GM18498 (cell line): ENCODE measurements at regions not wholly inside any gene's neighbourhood (a gene's known extent, or its start where the extent isn't known, plus 50 kb on each side); places are given as distances from the start of the nearest gene placed in this dataset.
"Not testable (repeated sequence)": the region's sequence is repeated elsewhere in the genome, so short reads cannot be mapped to it uniquely, and the experiment has no call there.

Experiments used
- ATAC-seq: cut with Tn5 transposase; IDR thresholded peaks from one replicate; pipeline ENCODE4 v1.9.1; 2021; ENCODE audit warnings: mild to moderate bottlenecking, moderate library complexity; ENCODE audit not compliant: unreplicated experiment

- no peak for ATAC-seq
Measured at GRCh38 chr10:83723080-83723479, 416.2 kb upstream of the GHITM start.

GRCh38 chr10:83724471-83725241 lies 414.7 kb upstream of the GHITM start:
- ATAC-seq = peak; percentile 93

- no peak for ATAC-seq
Measured at GRCh38 chr10:83725567-83725966, 413.7 kb upstream of the GHITM start.

- ATAC-seq = no peak
Measured at GRCh38 chr10:83734278-83734677, 405.0 kb upstream of the GHITM start.

- no peak for ATAC-seq
Measured at GRCh38 chr10:83736008-83736407, 403.3 kb upstream of the GHITM start.

- ATAC-seq = no peak
Measured at GRCh38 chr10:83750604-83751003, 388.7 kb upstream of the GHITM start.

GRCh38 chr10:83753490-83753889 lies 385.8 kb upstream of the GHITM start:
- ATAC-seq = no peak

GRCh38 chr10:83754857-83755256 lies 384.5 kb upstream of the GHITM start:
- ATAC-seq = no peak

- ATAC-seq = no peak
Measured at GRCh38 chr10:83760142-83760541, 379.2 kb upstream of the GHITM start.

GRCh38 chr10:83764666-83765065 lies 374.6 kb upstream of the GHITM start:
- no peak for ATAC-seq

- ATAC-seq = no peak
Measured at GRCh38 chr10:83765731-83766130, 373.6 kb upstream of the GHITM start.

- ATAC-seq = no peak
Measured at GRCh38 chr10:83769281-83769820, 370.0 kb upstream of the GHITM start.

- ATAC-seq = not testable (repeated sequence)
Measured at GRCh38 chr10:83786701-83787100, 352.6 kb upstream of the GHITM start.

- no peak for ATAC-seq
Measured at GRCh38 chr10:83801983-83802382, 337.3 kb upstream of the GHITM start.

GRCh38 chr10:83806717-83807116 lies 332.6 kb upstream of the GHITM start:
- ATAC-seq = no peak

- ATAC-seq = no peak
Measured at GRCh38 chr10:83809001-83809400, 330.3 kb upstream of the GHITM start.

GRCh38 chr10:83816942-83817341 lies 322.4 kb upstream of the GHITM start:
- peak; percentile 90 for ATAC-seq

GRCh38 chr10:83817797-83818196 lies 321.5 kb upstream of the GHITM start:
- no peak for ATAC-seq

- ATAC-seq = no peak
Measured at GRCh38 chr10:83819609-83820008, 319.7 kb upstream of the GHITM start.

GRCh38 chr10:83820033-83820432 lies 319.3 kb upstream of the GHITM start:
- no peak for ATAC-seq

GRCh38 chr10:83824099-83824498 lies 315.2 kb upstream of the GHITM start:
- no peak for ATAC-seq

GRCh38 chr10:83834096-83834495 lies 305.2 kb upstream of the GHITM start:
- no peak for ATAC-seq
